HCT116 (cell line): ENCODE measurements at regions not wholly inside any gene's neighbourhood (a gene's known extent, or its start where the extent isn't known, plus 50 kb on each side); places are given as distances from the start of the nearest gene placed in this dataset.

Experiments used
- ATAC-seq: fragments of 200-7000 bp; cut with Tn5 transposase; 2 replicates; pipeline ENCODE4 v1.9.1; 2020; ENCODE audit warnings: mild to moderate bottlenecking, moderate library complexity
- BruUV-seq: library from RNA; stranded (reverse); fragments of 400-500 nt; replicated peaks from 2 replicates; lab custom pipeline; 2021; lab: Mats Ljungman, UMichigan
- CTCF ChIA-PET: fragments of 300-600 bp; sonication (Branson Sonifier 250); formaldehyde crosslinking; loops from one replicate; lab custom pipeline; 2021; ENCODE audit warnings: antibody characterized with exemption; lab: Charles Lee
- POLR2A ChIA-PET: fragments of 300-600, 350-600 bp; sonication (Branson Sonifier 250); formaldehyde crosslinking; loops from one replicate; lab custom pipeline; 2021; ENCODE audit warnings: antibody characterized with exemption; lab: Charles Lee
- RAD21 ChIA-PET, 2 experiments: fragments of 300-600 bp; sonication (Branson Sonifier 250); formaldehyde crosslinking; loops; one replicate each; lab custom pipeline; 2023; ENCODE audit warnings: low total read pairs in 2 of 2; ENCODE audit not compliant: uncharacterized antibody in 2 of 2, unreplicated experiment in 2 of 2, low non-redundant PET in 1 of 2; lab: Charles Lee
- DNase-seq: peaks from one replicate; pipeline ENCODE4 v3.0.0-alpha.2; 2010; ENCODE audit warnings: low read depth, low spot score
- H2AFZ ChIP-seq: fragments of 200-600 bp; shearing (Covaris generic), sonication (generic); 2 replicates; pipeline ENCODE4 v1.6.1; 2017; ENCODE audit warnings: low read depth, mixed run types, mixed read lengths, antibody characterized with exemption, low read length; ENCODE audit not compliant: poor library complexity, severe bottlenecking
- H3K27ac ChIP-seq: 2 replicates; pipeline ENCODE4 v1.5.1; 2012; ENCODE audit warnings: low read depth, low read length
- H3K27me3 ChIP-seq: fragments of 200-600 bp; sonication (generic); 2 replicates; pipeline ENCODE4 v1.6.1; 2016; ENCODE audit warnings: mixed run types, low read length, mixed read lengths; ENCODE audit not compliant: insufficient read depth
- H3K36me3 ChIP-seq, 2 experiments: fragments of 200-500 bp in 1 of 2; fragments of 200-600 bp in 1 of 2; sonication (Bioruptor generic) in 1 of 2; sonication (generic) in 1 of 2; 2 replicates each; pipeline versions ENCODE4 v1.5.1 to v1.6.1; 2014 to 2016; ENCODE audit warnings: low read length in 2 of 2, inconsistent platforms in 1 of 2, mixed read lengths in 1 of 2, mixed run types in 1 of 2; ENCODE audit not compliant: insufficient read depth in 2 of 2, control insufficient read depth in 1 of 2
- H3K4me1 ChIP-seq, 2 experiments: fragments of 200-600 bp in 1 of 2; sonication (generic) in 1 of 2; 2 replicates each; pipeline versions ENCODE4 v1.5.1 to v1.6.1; 2012 to 2017; ENCODE audit warnings: low read length in 2 of 2, inconsistent platforms in 1 of 2, mild to moderate bottlenecking in 1 of 2, mixed read lengths in 1 of 2, mixed run types in 1 of 2, moderate library complexity in 1 of 2; ENCODE audit not compliant: insufficient read depth in 2 of 2, control insufficient read depth in 1 of 2
- H3K4me2 ChIP-seq: fragments of 200-600 bp; sonication (generic); 2 replicates; pipeline ENCODE4 v1.6.1; 2017; ENCODE audit warnings: mixed run types, low read length, mixed read lengths
- H3K4me3 ChIP-seq, 2 experiments: fragments of 200-600 bp in 1 of 2; sonication (generic) in 1 of 2; replicated peaks in 1 of 2; 2 replicates each; pipeline ENCODE4 v1.5.1; 2011 to 2016; ENCODE audit warnings: low read length in 2 of 2, control low read depth in 1 of 2, low read depth in 1 of 2, mild to moderate bottlenecking in 1 of 2, mixed read lengths in 1 of 2, mixed run types in 1 of 2
- H3K79me2 ChIP-seq: fragments of 200-600 bp; sonication (generic); 2 replicates; pipeline ENCODE4 v1.6.1; 2017; ENCODE audit warnings: mild to moderate bottlenecking, mixed run types, low read length, moderate library complexity, mixed read lengths; ENCODE audit not compliant: insufficient read depth
- H3K9ac ChIP-seq: fragments of 200-600 bp; sonication (generic); 2 replicates; pipeline ENCODE4 v1.6.1; 2016; ENCODE audit warnings: low read length, mixed read lengths
- H3K9me2 ChIP-seq: fragments of 200-600 bp; sonication (generic), shearing (Covaris generic); 2 replicates; pipeline ENCODE4 v1.6.1; 2017; ENCODE audit warnings: mixed run types, mild to moderate bottlenecking, moderate library complexity; ENCODE audit not compliant: insufficient read depth
- H3K9me3 ChIP-seq, 2 experiments: fragments of 200-500 bp in 1 of 2; fragments of 200-600 bp in 1 of 2; sonication (Bioruptor generic) in 1 of 2; sonication (generic) in 1 of 2; 2 replicates each; pipeline ENCODE4 v1.6.1; 2014 to 2017; ENCODE audit warnings: low read length in 2 of 2, mixed read lengths in 2 of 2, inconsistent platforms in 1 of 2, low read depth in 1 of 2, mild to moderate bottlenecking in 1 of 2, mixed run types in 1 of 2, moderate library complexity in 1 of 2; ENCODE audit not compliant: control insufficient read depth in 1 of 2, insufficient read depth in 1 of 2
- H4K20me1 ChIP-seq: fragments of 200-600 bp; sonication (generic), shearing (Covaris generic); 2 replicates; pipeline ENCODE4 v1.6.1; 2017; ENCODE audit warnings: mixed run types, mild to moderate bottlenecking, moderate library complexity; ENCODE audit not compliant: insufficient read depth
- ATF3 ChIP-seq: IDR thresholded peaks from 2 replicates; pipeline ENCODE4 v1.6.1; 2012
- CBX3 ChIP-seq: IDR thresholded peaks from 2 replicates; pipeline ENCODE4 v1.6.1; 2012; ENCODE audit warnings: low read depth
- CEBPB ChIP-seq: IDR thresholded peaks from 2 replicates; pipeline ENCODE4 v1.6.1; 2012; ENCODE audit warnings: low read depth
- CTCF ChIP-seq, 3 experiments: fragments of 200-600 bp in 1 of 3; sonication (generic) in 1 of 3; IDR thresholded peaks in 2 of 3; conservative IDR thresholded peaks in 1 of 3; 2 replicates each; pipeline ENCODE4 v1.5.1; 2012 to 2017; ENCODE audit warnings: low read depth in 2 of 3, low read length in 2 of 3, antibody characterized with exemption in 1 of 3, borderline replicate concordance in 1 of 3, control low read depth in 1 of 3, mild to moderate bottlenecking in 1 of 3, mixed read lengths in 1 of 3, mixed run types in 1 of 3, moderate library complexity in 1 of 3; ENCODE audit not compliant: insufficient read depth in 1 of 3
- EGR1 ChIP-seq: IDR thresholded peaks from 2 replicates; pipeline ENCODE4 v1.6.1; 2012; ENCODE audit warnings: low read depth
- ELF1 ChIP-seq: IDR thresholded peaks from 2 replicates; pipeline ENCODE4 v1.6.1; 2012; ENCODE audit warnings: low read depth, borderline replicate concordance
- FOSL1 ChIP-seq: IDR thresholded peaks from 2 replicates; pipeline ENCODE4 v1.6.1; 2012; ENCODE audit warnings: low read depth
- JUND ChIP-seq: IDR thresholded peaks from 2 replicates; pipeline ENCODE4 v1.6.1; 2012
- POLR2A ChIP-seq: IDR thresholded peaks from 2 replicates; pipeline ENCODE4 v1.7.0; 2011; ENCODE audit warnings: borderline replicate concordance; ENCODE audit not compliant: insufficient read depth, insufficient read length; ENCODE audit errors: extremely low read depth
- POLR2AphosphoS5 ChIP-seq: IDR thresholded peaks from 2 replicates; pipeline ENCODE4 v1.6.1; 2011; ENCODE audit warnings: mild to moderate bottlenecking, low read depth, low read length, moderate library complexity
- RAD21 ChIP-seq: IDR thresholded peaks from 2 replicates; pipeline ENCODE4 v1.6.1; 2012; ENCODE audit warnings: low read depth, mild to moderate bottlenecking
- SIN3A ChIP-seq: IDR thresholded peaks from 2 replicates; pipeline ENCODE4 v1.6.1; 2012; ENCODE audit warnings: low read depth
- SP1 ChIP-seq: IDR thresholded peaks from 2 replicates; pipeline ENCODE4 v1.6.1; 2012; ENCODE audit warnings: low read depth
- SRF ChIP-seq: IDR thresholded peaks from 2 replicates; pipeline ENCODE4 v1.6.1; 2012; ENCODE audit warnings: low read depth
- TCF7L2 ChIP-seq: IDR thresholded peaks from 2 replicates; pipeline ENCODE4 v1.7.0; 2011; ENCODE audit warnings: borderline replicate concordance, inconsistent platforms; ENCODE audit not compliant: insufficient read depth, insufficient read length; ENCODE audit errors: extremely low read depth
- YY1 ChIP-seq: IDR thresholded peaks from 2 replicates; pipeline ENCODE4 v1.6.1; 2011; ENCODE audit warnings: low read length, low read depth, moderate library complexity, mild to moderate bottlenecking; ENCODE audit not compliant: insufficient replicate concordance; ENCODE audit errors: extremely low read depth
- ZBTB33 ChIP-seq: IDR thresholded peaks from 2 replicates; pipeline ENCODE4 v1.6.1; 2011; ENCODE audit warnings: mild to moderate bottlenecking, low read length, moderate library complexity; ENCODE audit not compliant: insufficient replicate concordance; ENCODE audit errors: extremely low read depth
- ZFX ChIP-seq: fragments of 450-650 bp; IDR thresholded peaks from 2 replicates; pipeline ENCODE4 v1.6.1; 2017
- intact Hi-C: fragments of 100-400 bp; cut with micrococcal nuclease; formaldehyde crosslinking; loops from 2 replicates; pipeline ENCODE4 v1.10.0; 2022

- ChIA-PET RAD21 (no interaction called here), CTCF (no interaction called here)
- Histone ChIP-seq H3K9ac (no peak overlapping the region), H3K4me3 (no peak overlapping the region), H3K9me2 (peaks cover 4% of the 10 kb centered on the region; the same call in 1 of the 2 replicates), H3K4me2 (no peak overlapping the region), H3K9me3 (no peaks in the 10 kb centered on the region)
- intact Hi-C loops: no loop called here
- TF ChIP-seq CEBPB (no peak), TCF7L2 (no peak), FOSL1 (no peak), POLR2A (no peak), ELF1 (no peak), SP1 (no peak), SIN3A (no peak), ATF3 (no peak), YY1 (no peak), ZBTB33 (no peak), SRF (no peak), ZFX (no peak), JUND (no peak), CBX3 (no peak), CTCF (IDR thresholded peaks at IDR 0.05 in 2 of 3, conservative IDR thresholded peaks at IDR 0.05 in 1 of 3; ENCODE audit: borderline replicate concordance in 1 of 3, insufficient read depth in 1 of 3, low read depth in 2 of 3, low read length in 2 of 3) (no peak), POLR2AphosphoS5 (no peak), EGR1 (no peak), RAD21 (no peak)
- TF ChIP-seq, all 23 proteins: peak for 0
- no peaks in the 10 kb centered on the region for H3K36me3 ChIP-seq
- ATAC-seq: no peak
- POLR2A ChIA-PET: no interaction called here
- H2AFZ ChIP-seq: no peak overlapping the region
- no peaks in the 10 kb centered on the region for H4K20me1 ChIP-seq
- H3K79me2 ChIP-seq: no peaks in the 10 kb centered on the region
- DNase-seq: no peak
- no TSS peak for BruUV-seq
- no peaks in the 10 kb centered on the region for H3K4me1 ChIP-seq
- H3K27ac ChIP-seq: no peak overlapping the region
- H3K27me3 ChIP-seq: no peaks in the 10 kb centered on the region
Measured at GRCh38 chr1:191145834-191146233, 668.2 kb upstream of the BRINP3 start.
